ENCODE measurements at regions not wholly inside any gene's neighbourhood (a gene's known extent, or its start where the extent isn't known, plus 50 kb on each side); places are given as distances from the start of the nearest gene placed in this dataset.

GRCh38 chr12:19970821-19971220, 397.5 kb upstream of the PDE3A start:
- no peak for TF ChIP-seq ZFP30 (CRISPR knock-in tag; IDR thresholded peaks at IDR 0.05)
- no peak for TF ChIP-seq POU6F1 (CRISPR knock-in tag; IDR thresholded peaks at IDR 0.05; ENCODE audit: borderline replicate concordance, low read depth)
- TF ChIP-seq SNAI2 (CRISPR knock-in tag; IDR thresholded peaks at IDR 0.05) = no peak
- no peak for TF ChIP-seq CSDC2 (CRISPR knock-in tag; IDR thresholded peaks at IDR 0.05)
- no peak for TF ChIP-seq RARB (CRISPR knock-in tag; IDR thresholded peaks at IDR 0.05)

All from SK-N-SH treated with all-trans-retinoic acid at 6 μM for 48 hours (cell line).